Endothelial cell of umbilical vein (primary cell): ENCODE measurements at regions not wholly inside any gene's neighbourhood (a gene's known extent, or its start where the extent isn't known, plus 50 kb on each side); places are given as distances from the start of the nearest gene placed in this dataset.

Experiments used
- BruUV-seq: library from RNA; stranded (reverse); fragments of 400-500 nt; replicated peaks from 2 replicates; lab custom pipeline; 2021; lab: Mats Ljungman, UMichigan
- CTCF ChIA-PET: fragments of 300-600, 350-600 bp; sonication (Branson Sonifier 250); formaldehyde crosslinking; loops from one replicate; lab custom pipeline; 2021; ENCODE audit warnings: antibody characterized with exemption, inconsistent platforms; lab: Charles Lee
- POLR2A ChIA-PET: fragments of 300-600, 350-600 bp; sonication (Branson Sonifier 250); formaldehyde crosslinking; loops from one replicate; lab custom pipeline; 2021; ENCODE audit warnings: antibody characterized with exemption, inconsistent platforms; lab: Charles Lee
- DNase-seq: peaks from one replicate; pipeline ENCODE4 v3.0.0-alpha.2; 2011; ENCODE audit warnings: low read depth, low spot score
- FAIRE-seq: peaks from 2 replicates; lab custom pipeline; 2011; peaks lifted over from hg19 to GRCh38; lab: Jason Lieb, UNC
- H2AFZ ChIP-seq: 2 replicates; pipeline ENCODE4 v1.6.0; 2012; ENCODE audit warnings: low read depth, low read length, control low read depth, inconsistent platforms
- H3K27ac ChIP-seq: 2 replicates; pipeline ENCODE4 v1.5.1; 2011; ENCODE audit warnings: low read depth, mild to moderate bottlenecking, control low read depth, low read length, moderate library complexity; ENCODE audit not compliant: insufficient read depth
- H3K27me3 ChIP-seq, 2 experiments: 2 replicates each; pipeline versions ENCODE4 v1.6.0 to v1.6.1; 2011; ENCODE audit warnings: low read length in 2 of 2, mixed read lengths in 1 of 2; ENCODE audit not compliant: control insufficient read depth in 2 of 2, insufficient read depth in 2 of 2
- H3K36me3 ChIP-seq, 2 experiments: 2 replicates in 1 of 2; 3 replicates in 1 of 2; pipeline ENCODE4 v1.5.1; 2011; ENCODE audit warnings: low read length in 2 of 2, mild to moderate bottlenecking in 1 of 2, moderate library complexity in 1 of 2; ENCODE audit not compliant: control insufficient read depth in 2 of 2, insufficient read depth in 2 of 2; ENCODE audit errors: extremely low read depth in 1 of 2
- H3K4me1 ChIP-seq: 3 replicates; pipeline ENCODE4 v1.5.1; 2011; ENCODE audit warnings: mild to moderate bottlenecking, low read length; ENCODE audit not compliant: control insufficient read depth, insufficient read depth; ENCODE audit errors: extremely low read depth
- H3K4me2 ChIP-seq: 2 replicates; pipeline ENCODE4 v1.6.1; 2011; ENCODE audit warnings: low read length, control low read depth, mixed read lengths; ENCODE audit not compliant: insufficient read depth
- H3K4me3 ChIP-seq, 3 experiments: fragments of 200-600 bp in 1 of 3; sonication (generic), shearing (Covaris generic) in 1 of 3; replicated peaks in 1 of 3; 2 replicates each; pipeline ENCODE4 v1.5.1; 2011 to 2016; ENCODE audit warnings: control low read depth in 3 of 3, low read length in 3 of 3, mild to moderate bottlenecking in 2 of 3, inconsistent platforms in 1 of 3, low read depth in 1 of 3, moderate library complexity in 1 of 3; ENCODE audit not compliant: insufficient read depth in 1 of 3
- H3K79me2 ChIP-seq: 2 replicates; pipeline ENCODE4 v1.6.0; 2012; ENCODE audit warnings: low read length, inconsistent platforms; ENCODE audit not compliant: control insufficient read depth, insufficient read depth
- H3K9ac ChIP-seq: replicated peaks from 2 replicates; pipeline ENCODE3; 2011; ENCODE audit warnings: low read length, control low read depth; ENCODE audit not compliant: insufficient read depth; ENCODE audit errors: extremely low read depth
- H3K9me1 ChIP-seq: replicated peaks from 3 replicates; pipeline ENCODE4 v1.6.0; 2011; ENCODE audit warnings: mild to moderate bottlenecking, low read length; ENCODE audit not compliant: control insufficient read depth, insufficient read depth; ENCODE audit errors: extremely low read depth
- H3K9me3 ChIP-seq: replicated peaks from 2 replicates; pipeline ENCODE4 v1.5.1; 2012; ENCODE audit warnings: low read length, inconsistent platforms; ENCODE audit not compliant: control insufficient read depth, insufficient read depth
- H4K20me1 ChIP-seq: replicated peaks from 2 replicates; pipeline ENCODE3; 2011; ENCODE audit warnings: mild to moderate bottlenecking, low read length; ENCODE audit not compliant: control insufficient read depth, insufficient read depth; ENCODE audit errors: extremely low read depth
- CTCF ChIP-seq, 2 donors: IDR thresholded peaks; 1 replicate in 1 of 2; 2 replicates in 1 of 2; pipeline ENCODE4 v1.5.1; 2011; ENCODE audit warnings: low read length in 2 of 2, mild to moderate bottlenecking in 2 of 2, moderate library complexity in 2 of 2, control low read depth in 1 of 2, inconsistent platforms in 1 of 2, low read depth in 1 of 2; ENCODE audit not compliant: insufficient read depth in 1 of 2; ENCODE audit errors: extremely low read depth in 1 of 2
- EZH2 ChIP-seq: IDR thresholded peaks from 2 replicates; pipeline ENCODE4 v1.6.1; 2012; ENCODE audit warnings: borderline replicate concordance, low read depth, mild to moderate bottlenecking, moderate library complexity, low read length, inconsistent platforms; ENCODE audit not compliant: severe bottlenecking
- FOS ChIP-seq: IDR thresholded peaks from 2 replicates; pipeline ENCODE4 v1.6.1; 2011; ENCODE audit warnings: mild to moderate bottlenecking, low read length, moderate library complexity, borderline replicate concordance; ENCODE audit not compliant: insufficient read depth
- GATA2 ChIP-seq: IDR thresholded peaks from 2 replicates; pipeline ENCODE4 v1.7.0; 2011; ENCODE audit warnings: low read depth, mild to moderate bottlenecking, moderate library complexity, mixed read lengths, low read length; ENCODE audit not compliant: insufficient read length, insufficient read depth
- JUN ChIP-seq: IDR thresholded peaks from 2 replicates; pipeline ENCODE4 v1.6.1; 2011; ENCODE audit warnings: borderline replicate concordance, low read depth; ENCODE audit not compliant: insufficient read length, insufficient read depth
- MAX ChIP-seq: IDR thresholded peaks from 2 replicates; pipeline ENCODE4 v1.6.1; 2011; ENCODE audit not compliant: insufficient read depth, insufficient read length
- MYC ChIP-seq: IDR thresholded peaks from one replicate; pipeline ENCODE4 v1.6.1; 2011; ENCODE audit warnings: mild to moderate bottlenecking, low read depth, low read length
- POLR2A ChIP-seq: IDR thresholded peaks from 2 replicates; pipeline ENCODE4 v1.6.1; 2012; ENCODE audit warnings: low read depth, mild to moderate bottlenecking, control low read depth, low read length
- POLR2AphosphoS5 ChIP-seq: IDR thresholded peaks from 2 replicates; pipeline ENCODE4 v1.6.1; 2012; ENCODE audit warnings: low read depth, mild to moderate bottlenecking, control low read depth, low read length, moderate library complexity; ENCODE audit not compliant: insufficient read depth
- dilution Hi-C: fragments of 300-500 bp; cut with MboI; formaldehyde crosslinking; loops from one replicate; pipeline ENCODE4 v1.15.0; 2019; ENCODE audit warnings: low sequenced_read_pairs; ENCODE audit not compliant: extremely low pct_ligation_motif_present
- intact Hi-C: fragments of 100-400 bp; cut with micrococcal nuclease; formaldehyde crosslinking; loops from one replicate; pipeline ENCODE4 v1.10.0; 2022

- Histone ChIP-seq H3K9me3 (no peaks in the 10 kb centered on the region), H3K4me1 (no peaks in the 10 kb centered on the region), H3K27ac (no peak overlapping the region), H3K36me3 (no peaks in the 10 kb centered on the region), H3K4me2 (no peak overlapping the region), H3K79me2 (no peaks in the 10 kb centered on the region), H3K4me3 (no peak overlapping the region), H3K27me3 (peaks cover 17 to 25% of the 10 kb centered on the region in 2 experiments), H2AFZ (no peak overlapping the region), H3K9ac (no peak overlapping the region), H3K9me1 (no peaks in the 10 kb centered on the region), H4K20me1 (no peaks in the 10 kb centered on the region)
- no TSS peak for BruUV-seq
- DNase-seq (no peak), FAIRE-seq (no peak)
- dilution Hi-C loops (no loop called here), intact Hi-C loops (no loop called here)
- CTCF ChIA-PET: no interaction called here
- TF ChIP-seq MYC: no peak
- no peak for TF ChIP-seq JUN
- no peak for TF ChIP-seq POLR2AphosphoS5
- TF ChIP-seq FOS: no peak
- TF ChIP-seq POLR2A: no peak
- TF ChIP-seq MAX: no peak
- no peak for TF ChIP-seq CTCF (IDR thresholded peaks at IDR 0.05; ENCODE audit: extremely low read depth in 1 of 2, insufficient read depth in 1 of 2, low read depth in 1 of 2, low read length in 2 of 2)
- TF ChIP-seq GATA2: no peak
- TF ChIP-seq EZH2: no peak
- POLR2A ChIA-PET: no interaction called here
These were observed 70.9 kb upstream of the HLA-E start for GRCh38 chr6:30418448-30418847.
